ENCODE measurements at regions not wholly inside any gene's neighbourhood (a gene's known extent, or its start where the extent isn't known, plus 50 kb on each side); places are given as distances from the start of the nearest gene placed in this dataset.
"Not testable (repeated sequence)": the region's sequence is repeated elsewhere in the genome, so short reads cannot be mapped to it uniquely, and the experiment has no call there.

DNA sequence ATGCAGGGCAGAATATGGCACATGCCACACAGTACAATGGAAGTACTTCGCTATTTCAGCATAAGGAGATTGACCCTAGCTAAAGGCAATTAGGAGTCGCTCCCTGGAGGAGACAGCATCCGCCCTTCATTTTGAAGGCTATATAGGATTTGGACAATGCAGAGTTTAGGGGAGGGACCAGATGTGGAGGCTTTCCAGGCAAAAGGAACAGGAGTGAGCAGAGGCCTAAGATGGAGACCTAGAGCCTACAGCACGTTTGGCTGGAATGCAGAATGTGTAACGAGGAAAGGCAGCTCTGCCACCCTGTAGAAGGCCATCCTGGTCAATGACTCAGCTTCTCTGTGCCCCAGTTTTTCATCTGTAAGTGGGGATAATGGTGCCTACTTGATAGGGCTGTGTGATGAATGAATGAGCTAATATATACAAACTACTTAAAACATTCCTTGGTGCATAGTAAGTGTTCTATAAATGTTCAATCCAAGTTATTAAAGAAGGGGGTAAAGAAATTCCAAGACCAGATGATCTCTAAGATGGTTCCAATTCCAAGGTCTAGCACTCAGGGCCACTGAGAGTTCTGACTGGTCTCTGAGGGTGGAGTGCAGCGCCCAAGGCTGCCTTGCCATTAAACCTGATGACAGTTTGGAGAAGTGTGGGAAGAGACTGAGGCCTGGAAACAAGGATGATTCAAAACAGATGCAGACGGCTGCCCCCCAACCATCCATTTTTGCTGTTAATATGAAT is 54.3 kb upstream of the FRMD6 start:
- no peak for TF ChIP-seq PAX5 (IDR thresholded peaks at IDR 0.05; ENCODE audit: insufficient read depth, low read length, severe bottlenecking)
- no peak for TF ChIP-seq TAF1 (IDR thresholded peaks at IDR 0.05; ENCODE audit: low read depth, low read length)
- no peak for TF ChIP-seq POLR2A (IDR thresholded peaks at IDR 0.05; ENCODE audit: low read depth, low read length)
- TF ChIP-seq POU2F2 (IDR thresholded peaks at IDR 0.05; ENCODE audit: low read depth, low read length) = no peak
- TF ChIP-seq SPI1 (IDR thresholded peaks at IDR 0.05; ENCODE audit: low read depth, low read length) = no peak
- TF ChIP-seq POLR2AphosphoS5 (IDR thresholded peaks at IDR 0.05; ENCODE audit: low read depth, low read length) = no peak
- DNase-seq (ENCODE audit: insufficient read length, low spot score) (no peak), FAIRE-seq (no peak)

DNA sequence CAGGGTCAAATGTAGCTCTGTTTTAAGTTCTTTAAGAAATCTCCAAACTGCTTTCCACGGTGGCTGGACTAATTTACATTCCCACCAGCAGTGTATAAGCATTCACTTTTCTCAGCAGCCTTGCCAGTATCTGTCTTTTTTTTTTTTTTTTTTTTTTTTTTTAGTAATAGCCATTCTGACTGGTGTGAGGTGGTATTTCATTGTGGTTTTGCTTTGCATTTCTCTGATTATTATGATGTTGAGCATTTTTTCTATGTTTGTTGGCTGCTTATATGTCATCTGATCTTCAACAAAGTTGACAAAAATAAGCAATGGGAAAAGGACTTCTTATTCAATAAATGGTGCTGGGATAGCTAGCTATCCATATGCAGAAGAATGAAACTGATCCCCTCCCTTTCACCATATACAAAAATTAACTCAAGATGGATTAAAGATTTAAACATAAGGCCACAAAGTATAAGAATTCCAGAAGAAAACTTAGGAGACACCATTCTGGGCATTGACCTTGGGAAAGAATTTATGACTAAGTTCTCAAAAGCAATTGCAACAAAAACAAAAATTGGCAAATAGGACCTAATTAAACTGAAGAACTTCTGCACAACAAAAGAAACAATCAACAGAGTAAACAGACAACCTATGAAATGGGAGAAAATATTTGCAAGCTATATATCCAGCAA is 52.6 kb upstream of the FRMD6 start:
- not testable (repeated sequence) for DNase-seq (ENCODE audit: insufficient read length, low spot score); FAIRE-seq

DNA sequence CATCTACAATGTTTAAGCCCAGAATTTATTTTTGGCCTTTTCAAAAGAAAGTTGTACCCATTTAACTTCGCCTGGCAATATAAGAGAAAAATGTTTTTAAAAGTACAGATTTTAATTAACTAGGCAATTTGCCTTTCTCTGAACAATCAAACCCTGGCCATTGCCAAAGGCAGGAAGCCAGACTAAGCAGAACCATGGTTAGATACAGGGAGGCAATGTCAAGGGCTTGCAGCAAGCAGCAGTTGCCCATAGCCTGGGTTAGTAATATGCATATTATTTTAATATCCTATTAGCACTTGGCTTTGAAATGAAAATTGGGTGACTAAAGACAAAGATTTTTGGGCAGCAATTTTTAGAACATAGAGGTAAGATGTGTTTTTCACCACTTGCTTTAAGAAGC is 51.1 kb upstream of the FRMD6 start:
- FAIRE-seq (no peak), DNase-seq (ENCODE audit: insufficient read length, low spot score) (no peak)
- TF ChIP-seq POU2F2 (IDR thresholded peaks at IDR 0.05; ENCODE audit: low read depth, low read length) (no peak), POLR2AphosphoS5 (IDR thresholded peaks at IDR 0.05; ENCODE audit: low read depth, low read length) (no peak), POLR2A (IDR thresholded peaks at IDR 0.05; ENCODE audit: low read depth, low read length) (no peak), SPI1 (IDR thresholded peaks at IDR 0.05; ENCODE audit: low read depth, low read length) (no peak), PAX5 (IDR thresholded peaks at IDR 0.05; ENCODE audit: insufficient read depth, low read length, severe bottlenecking) (no peak), TAF1 (IDR thresholded peaks at IDR 0.05; ENCODE audit: low read depth, low read length) (no peak)

Measured in GM12891 (cell line).